HL-60 (cell line): ENCODE measurements at regions not wholly inside any gene's neighbourhood (a gene's known extent, or its start where the extent isn't known, plus 50 kb on each side); places are given as distances from the start of the nearest gene placed in this dataset.

Experiments used
- DNase-seq, 2 experiments: peaks; one replicate each; pipeline ENCODE4 v3.0.0-alpha.2; 2010 to 2020; ENCODE audit warnings: low read depth in 1 of 2, low spot score in 1 of 2
- H3K27ac ChIP-seq: fragments of 250-450 bp; sonication (Bioruptor Pico); replicated peaks from 2 replicates; pipeline ENCODE4 v1.5.1; 2020; ENCODE audit warnings: mild to moderate bottlenecking, moderate library complexity
- H3K27me3 ChIP-seq: fragments of 250-450 bp; sonication (Bioruptor Pico); 2 replicates; pipeline ENCODE4 v1.5.1; 2021; ENCODE audit warnings: mild to moderate bottlenecking, moderate library complexity; ENCODE audit not compliant: insufficient read depth, poor library complexity, severe bottlenecking
- H3K4me3 ChIP-seq: replicated peaks from 2 replicates; pipeline ENCODE4 v1.5.1; 2011; ENCODE audit warnings: mild to moderate bottlenecking, control low read depth, low read length; ENCODE audit not compliant: insufficient read depth
- CTCF ChIP-seq: IDR thresholded peaks from one replicate; pipeline ENCODE4 v1.5.1; 2011; ENCODE audit warnings: low read length, control low read depth, inconsistent platforms; ENCODE audit not compliant: insufficient read depth
- GABPA ChIP-seq: IDR thresholded peaks from 2 replicates; pipeline ENCODE4 v1.6.1; 2012; ENCODE audit warnings: low read depth
- POLR2AphosphoS5 ChIP-seq: IDR thresholded peaks from 2 replicates; pipeline ENCODE4 v1.6.1; 2012; ENCODE audit warnings: low read depth
- REST ChIP-seq: IDR thresholded peaks from 2 replicates; pipeline ENCODE4 v1.6.1; 2012; ENCODE audit warnings: low read depth; ENCODE audit not compliant: insufficient replicate concordance
- SPI1 ChIP-seq: IDR thresholded peaks from 2 replicates; pipeline ENCODE4 v1.6.1; 2012; ENCODE audit warnings: low read depth, mild to moderate bottlenecking, borderline replicate concordance

- TF ChIP-seq SPI1, result no peak
- TF ChIP-seq CTCF, result no peak
- no peak for TF ChIP-seq REST
- no peak for TF ChIP-seq POLR2AphosphoS5
- no peak for TF ChIP-seq GABPA
- H3K27me3 ChIP-seq, result no peaks in the 10 kb centered on the region
- DNase-seq, result no peak
- H3K4me3 ChIP-seq, result no peak overlapping the region
- H3K27ac ChIP-seq, result no peak overlapping the region
Observed at GRCh38 chr5:66538126-66538525, 58.1 kb upstream of the MAST4 start.

- H3K27ac ChIP-seq, result no peak overlapping the region
- TF ChIP-seq SPI1 (no peak), POLR2AphosphoS5 (no peak), CTCF (no peak)
- no peak overlapping the region for H3K4me3 ChIP-seq
- no peaks in the 10 kb centered on the region for H3K27me3 ChIP-seq
- no peak for DNase-seq
Observed at GRCh38 chr5:66538531-66538930, 57.7 kb upstream of the MAST4 start.

GRCh38 chr5:66540078-66540477 is 56.1 kb upstream of the MAST4 start:
- H3K27me3 ChIP-seq, result no peaks in the 10 kb centered on the region
- DNase-seq, result no peak
- no peak overlapping the region for H3K27ac ChIP-seq
- H3K4me3 ChIP-seq, result no peak overlapping the region
- no peak for TF ChIP-seq GABPA

GRCh38 chr5:66542711-66543110 is 53.5 kb upstream of the MAST4 start:
- no peaks in the 10 kb centered on the region for H3K27me3 ChIP-seq
- DNase-seq, result no peak
- no peak overlapping the region for H3K27ac ChIP-seq
- TF ChIP-seq POLR2AphosphoS5 (no peak), GABPA (no peak), REST (no peak), SPI1 (no peak), CTCF (no peak)
- no peak overlapping the region for H3K4me3 ChIP-seq
